KBM-7 (cell line): ENCODE measurements at regions not wholly inside any gene's neighbourhood (a gene's known extent, or its start where the extent isn't known, plus 50 kb on each side); places are given as distances from the start of the nearest gene placed in this dataset.

ENCODE experiments used
- DNase-seq: peaks from one replicate; pipeline ENCODE4 v3.0.0-alpha.2; 2015
- in situ Hi-C: fragments of 300-500 bp; cut with MboI; formaldehyde crosslinking; loops from 2 replicates; pipeline ENCODE4 v1.14.3; 2020; ENCODE audit warnings: low sequenced_read_pairs, low pct_unique_long_range_greater_than_20kb, mixed read lengths

DNA sequence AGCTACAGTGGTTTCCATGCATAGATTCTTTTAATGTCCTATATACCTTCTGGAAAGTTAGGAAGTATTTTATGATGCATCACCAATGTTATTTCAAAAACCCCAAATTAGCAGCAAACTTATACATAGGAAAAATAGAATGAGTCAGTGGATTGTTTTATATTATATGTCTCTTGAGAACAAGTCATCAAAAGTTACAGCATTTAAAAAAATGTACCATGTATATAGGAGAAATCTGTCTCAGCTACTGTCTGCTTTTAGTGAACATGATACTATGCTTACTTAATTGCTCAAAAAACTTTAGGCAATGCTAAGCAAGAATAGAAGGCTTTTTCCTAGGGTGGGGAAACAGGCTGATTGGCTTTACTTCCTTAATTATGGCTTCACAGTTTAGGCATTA is 365.3 kb downstream of the SAMD5 start:
- in situ Hi-C loops = no loop called here
- DNase-seq = no peak

DNA sequence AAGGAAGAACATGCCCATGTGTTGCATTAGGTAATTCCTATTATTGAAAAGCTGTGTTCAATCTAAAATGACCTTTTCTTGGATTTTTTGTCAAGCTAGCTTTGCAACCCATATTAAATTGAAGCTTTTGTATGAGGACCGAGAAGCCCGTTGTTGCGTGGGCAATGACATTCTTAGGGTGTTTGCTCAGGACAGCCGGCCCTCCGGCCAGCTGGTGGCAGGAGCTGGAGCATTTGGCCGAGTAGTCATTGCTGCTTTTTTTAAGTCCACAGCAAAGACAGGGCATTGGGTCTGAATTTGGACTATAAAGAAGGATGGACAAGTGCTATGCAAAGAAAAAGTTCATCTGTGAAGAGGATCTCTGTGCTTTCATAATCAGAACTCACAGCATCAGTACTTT is 365.8 kb downstream of the SAMD5 start:
- in situ Hi-C loops = no loop called here
- DNase-seq = no peak

DNA sequence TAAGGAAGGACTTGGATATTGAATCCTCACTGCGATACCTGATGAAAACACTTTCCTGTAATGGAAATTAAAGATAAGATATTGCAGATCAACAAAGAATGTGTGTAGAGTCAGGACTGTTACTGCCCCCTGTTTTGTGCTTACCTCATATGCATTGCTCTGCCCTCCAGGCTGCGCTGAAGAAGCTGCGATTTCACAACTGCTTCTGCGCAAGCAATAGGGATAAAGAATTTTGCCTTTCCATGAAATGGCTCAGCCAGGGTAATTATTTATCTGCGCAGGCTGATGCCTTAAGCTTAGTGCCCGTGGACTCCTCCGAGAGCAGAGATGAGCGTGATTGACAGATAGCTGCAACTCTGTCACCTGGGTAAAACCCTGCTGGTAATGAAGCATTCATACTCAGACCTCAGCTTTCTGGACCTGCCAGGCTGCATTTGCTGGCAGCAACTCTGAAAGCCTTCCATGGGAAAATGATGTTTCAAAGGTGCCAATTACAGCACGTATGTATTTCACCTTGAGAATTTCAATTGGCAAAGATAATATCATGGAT is 370.6 kb downstream of the SAMD5 start:
- no peak for DNase-seq
- in situ Hi-C loops = no loop called here

DNA sequence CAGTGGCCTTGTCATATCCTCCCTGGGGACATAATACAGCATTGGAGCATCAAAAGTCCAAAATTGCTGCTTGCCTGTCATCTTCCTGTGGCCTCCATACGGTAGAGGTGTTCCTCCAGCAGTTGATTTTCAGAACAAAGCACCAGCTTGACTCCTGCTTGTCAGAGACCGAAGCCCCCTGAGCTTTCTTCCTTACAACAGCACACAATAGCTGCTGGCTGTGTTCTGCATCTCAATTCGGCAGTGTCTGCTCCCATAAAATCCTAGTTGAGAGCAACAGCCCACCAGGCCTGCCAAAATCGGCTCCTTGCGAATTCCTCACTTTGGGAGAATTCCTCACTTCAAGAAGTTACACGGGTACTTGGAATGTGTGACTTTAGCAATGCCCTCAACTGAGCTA is 372.9 kb downstream of the SAMD5 start:
- no peak for DNase-seq
- in situ Hi-C loops = no loop called here

DNA sequence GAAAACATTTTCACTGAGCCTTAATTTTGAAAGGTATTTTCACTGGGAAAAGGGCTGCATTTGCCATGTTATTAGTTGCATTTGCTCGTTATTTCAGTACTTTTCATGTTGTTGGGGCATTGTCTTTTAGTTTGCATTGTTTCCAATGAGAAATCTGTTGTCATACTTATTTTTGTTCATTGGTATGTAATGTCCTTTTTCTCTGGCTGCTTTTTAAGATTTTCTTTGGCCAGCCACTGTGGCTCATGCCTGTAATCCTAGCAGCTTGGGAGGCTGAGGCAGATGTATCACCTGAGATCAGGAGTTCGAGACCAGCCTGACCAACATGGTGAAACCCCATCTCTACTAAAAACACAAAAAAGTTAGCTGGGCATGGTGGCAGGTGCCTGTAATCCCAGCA is 379.9 kb downstream of the SAMD5 start:
- no peak for DNase-seq
- in situ Hi-C loops = no loop called here

DNA sequence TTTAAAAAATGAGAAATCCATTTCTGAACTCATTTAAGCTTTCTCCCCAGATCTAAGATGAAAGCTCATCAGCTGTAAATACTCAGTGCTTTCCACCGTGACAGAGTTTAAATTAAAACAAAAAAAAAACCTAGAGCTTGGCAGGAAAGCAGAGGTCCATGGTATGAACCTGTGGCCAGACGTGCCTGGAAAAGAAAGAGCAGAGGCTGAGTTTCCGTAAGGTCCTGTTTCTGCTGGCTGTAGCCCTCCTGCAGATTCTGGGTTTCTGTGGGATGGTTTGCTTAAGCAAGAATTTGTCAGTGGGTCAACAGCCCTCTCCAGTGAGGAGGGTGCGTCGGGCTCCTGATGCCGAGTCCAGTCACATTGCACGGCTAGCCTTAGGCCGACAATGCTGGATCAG is 383.2 kb downstream of the SAMD5 start:
- in situ Hi-C loops = no loop called here
- DNase-seq = no peak

DNA sequence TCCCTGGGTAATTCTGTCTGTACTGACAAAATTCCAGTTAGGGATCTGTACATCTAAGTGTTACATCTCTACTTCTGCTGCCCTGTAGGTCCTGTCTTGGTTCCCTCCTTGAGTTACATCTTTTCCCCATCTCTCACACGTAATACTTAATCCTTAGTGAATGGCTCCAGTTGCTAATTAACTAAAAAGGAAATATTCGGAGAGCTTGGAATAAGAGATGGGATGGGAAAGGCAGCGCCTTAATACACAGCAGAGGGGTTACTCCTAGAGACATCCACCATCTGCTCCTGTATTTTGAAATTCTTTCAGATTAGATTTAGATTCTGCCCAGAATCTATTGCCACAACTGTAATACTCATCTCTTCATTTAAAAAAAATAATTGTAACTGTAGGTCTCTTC is 384.0 kb downstream of the SAMD5 start:
- in situ Hi-C loops = no loop called here
- no peak for DNase-seq

DNA sequence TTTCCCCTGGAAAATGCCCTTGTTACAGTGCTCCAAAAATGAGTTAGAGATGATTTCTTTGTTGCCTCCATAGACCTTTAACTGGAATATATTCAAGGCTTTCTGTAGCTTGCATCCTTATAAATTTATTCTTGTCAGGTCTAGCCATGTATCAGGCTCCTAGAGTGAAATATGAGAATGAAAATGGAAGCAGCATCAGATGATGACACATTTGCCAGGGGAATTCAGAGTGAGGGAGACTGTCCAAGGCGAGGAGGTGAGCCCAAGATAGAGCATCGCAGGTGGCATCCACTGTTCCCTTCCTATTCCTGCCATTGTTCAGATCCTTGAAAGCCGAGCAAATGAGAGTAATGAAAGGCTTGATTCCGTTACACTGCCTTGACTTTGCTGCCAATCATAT is 386.8 kb downstream of the SAMD5 start:
- DNase-seq = no peak
- in situ Hi-C loops = no loop called here

DNA sequence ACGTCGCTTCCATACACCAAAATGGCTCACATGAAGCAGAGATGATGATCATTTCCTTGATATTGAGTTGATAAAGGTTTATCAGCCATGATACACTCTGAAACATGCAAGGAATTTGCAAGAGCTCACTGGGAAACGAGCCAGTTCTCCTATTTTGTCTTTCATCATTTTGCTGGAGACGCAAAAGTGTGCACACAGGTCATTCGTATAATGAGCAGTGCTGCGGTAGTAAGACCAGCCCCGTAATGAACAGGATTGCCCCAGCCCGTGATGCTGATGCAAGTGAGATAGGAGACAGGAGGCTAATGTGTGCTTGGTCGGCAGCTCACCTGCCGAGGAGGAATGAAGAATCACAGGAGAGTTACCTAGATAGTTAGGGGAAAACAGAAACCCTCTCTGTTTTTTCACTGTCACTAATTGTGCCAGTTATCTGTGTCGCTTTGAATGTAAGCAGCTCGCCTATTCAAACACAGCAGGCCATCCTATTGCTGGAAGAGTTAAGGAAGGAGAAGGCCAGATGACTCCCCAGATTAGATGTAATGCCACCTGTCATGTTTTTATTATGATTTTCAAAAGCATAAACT is 391.8 kb downstream of the SAMD5 start:
- in situ Hi-C loops = no loop called here
- DNase-seq = no peak

DNA sequence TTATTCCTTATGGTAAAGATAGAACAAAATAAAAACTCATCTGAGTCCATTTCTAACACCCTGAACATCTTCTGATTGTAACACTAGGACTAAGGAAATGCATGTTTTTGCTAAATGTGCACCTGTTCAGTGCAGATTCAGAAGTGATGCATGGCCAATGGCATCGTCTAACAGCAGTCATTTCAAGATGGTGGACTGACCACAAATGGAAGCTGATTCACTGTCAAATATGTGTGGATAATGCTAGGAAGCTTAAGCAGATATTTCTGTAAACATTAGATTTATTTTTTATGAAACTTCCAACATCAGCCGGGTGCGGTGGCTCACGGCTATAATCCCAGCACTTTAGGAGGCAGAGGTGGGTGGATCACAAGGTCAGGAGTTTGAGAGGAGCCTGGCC is 394.8 kb downstream of the SAMD5 start:
- DNase-seq = no peak
- in situ Hi-C loops = no loop called here

DNA sequence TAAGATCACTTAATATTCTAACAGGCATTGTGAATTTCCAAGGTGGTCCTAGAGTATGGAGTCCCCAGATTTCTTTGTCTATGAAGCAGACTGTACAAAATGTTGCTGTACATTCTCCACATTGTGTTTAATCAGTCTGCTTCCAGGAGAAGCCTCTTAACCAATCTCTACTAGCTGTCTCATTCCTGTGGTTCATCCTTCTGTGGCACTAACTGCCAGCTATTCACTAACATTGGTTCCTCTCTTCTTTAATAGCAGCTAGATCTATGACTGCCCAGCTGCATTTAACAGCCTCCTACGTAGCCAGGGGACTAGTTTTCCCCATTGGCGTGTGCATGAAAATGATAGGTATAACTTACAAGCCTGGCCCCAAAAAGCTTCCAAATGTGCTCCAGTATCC is 395.4 kb downstream of the SAMD5 start:
- in situ Hi-C loops = no loop called here
- no peak for DNase-seq

DNA sequence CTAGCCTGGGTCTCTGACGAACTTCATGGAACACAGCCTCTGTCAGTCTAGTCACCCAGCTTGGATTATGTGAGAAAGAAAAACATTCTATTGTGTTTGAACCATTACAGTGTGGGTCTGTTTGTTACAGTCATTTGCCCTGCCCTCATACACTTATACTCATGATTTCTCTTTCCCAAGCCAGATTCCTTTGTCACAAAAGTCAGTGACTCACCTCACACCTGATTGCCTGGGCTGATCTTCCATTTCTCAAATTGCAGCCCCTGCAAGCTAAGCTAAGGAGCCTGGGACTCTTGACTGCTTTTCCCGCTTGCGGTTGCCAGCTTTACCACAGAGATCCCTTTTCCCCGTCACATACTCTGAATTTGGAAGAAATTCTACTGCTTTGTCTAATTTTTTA is 395.9 kb downstream of the SAMD5 start:
- DNase-seq = no peak
- in situ Hi-C loops = no loop called here

DNA sequence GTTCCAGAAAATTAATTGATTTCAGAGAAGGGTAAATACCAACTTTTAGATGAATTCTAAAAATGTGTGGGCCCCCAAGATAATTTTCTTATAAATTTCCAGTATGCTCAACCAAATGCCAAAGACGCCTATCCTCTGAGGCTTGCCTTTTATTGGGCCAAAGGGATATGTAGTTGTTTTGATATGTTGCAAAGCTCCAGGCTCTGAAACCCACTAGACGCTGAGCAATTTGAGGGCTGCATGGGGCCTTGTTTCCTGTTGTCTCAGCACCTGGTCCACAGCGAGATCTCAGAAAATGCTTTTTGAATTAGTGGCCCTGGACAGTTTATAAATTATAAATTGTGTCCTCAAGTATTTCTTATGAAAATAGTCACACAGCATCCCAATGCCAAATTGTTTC is 397.2 kb downstream of the SAMD5 start:
- in situ Hi-C loops = no loop called here
- no peak for DNase-seq

DNA sequence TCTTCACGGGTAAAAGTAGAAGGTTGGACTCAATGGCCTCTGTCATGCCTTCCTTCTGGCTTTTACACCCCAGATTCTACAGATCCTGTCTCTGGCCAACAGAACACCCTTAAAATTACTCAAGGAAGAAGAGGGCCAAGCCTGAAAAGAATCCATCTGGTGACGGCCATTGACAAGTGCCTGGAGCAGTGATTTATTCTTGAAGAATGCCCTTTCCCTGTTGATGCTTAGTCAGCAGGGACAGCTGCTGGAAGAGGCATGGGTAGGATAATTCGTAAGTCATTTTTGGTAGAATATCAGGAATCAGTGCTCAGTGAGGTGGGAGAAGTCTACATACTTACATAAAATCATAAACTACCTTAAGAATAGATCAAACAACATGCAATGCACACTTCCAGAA is 397.9 kb downstream of the SAMD5 start:
- no peak for DNase-seq
- in situ Hi-C loops = no loop called here

DNA sequence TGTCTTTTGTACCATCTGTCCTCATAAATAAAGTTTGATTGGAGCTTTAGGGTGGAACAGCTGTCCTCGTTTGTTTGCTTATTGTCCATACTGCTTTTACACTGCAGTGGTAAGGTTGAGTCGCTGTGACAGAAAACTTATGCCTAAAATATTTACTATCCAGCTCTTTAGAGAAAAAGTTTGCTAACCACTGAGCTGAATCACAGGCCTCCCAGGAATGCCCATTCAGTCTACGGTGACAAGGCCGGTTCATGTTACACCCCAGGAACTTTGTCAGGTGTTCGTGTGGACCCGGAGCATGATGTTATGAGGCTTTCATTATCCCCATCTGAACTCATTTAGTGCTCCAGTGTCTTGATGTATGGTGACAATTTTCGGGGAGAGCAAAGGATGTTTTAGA is 401.1 kb downstream of the SAMD5 start:
- in situ Hi-C loops = no loop called here

DNA sequence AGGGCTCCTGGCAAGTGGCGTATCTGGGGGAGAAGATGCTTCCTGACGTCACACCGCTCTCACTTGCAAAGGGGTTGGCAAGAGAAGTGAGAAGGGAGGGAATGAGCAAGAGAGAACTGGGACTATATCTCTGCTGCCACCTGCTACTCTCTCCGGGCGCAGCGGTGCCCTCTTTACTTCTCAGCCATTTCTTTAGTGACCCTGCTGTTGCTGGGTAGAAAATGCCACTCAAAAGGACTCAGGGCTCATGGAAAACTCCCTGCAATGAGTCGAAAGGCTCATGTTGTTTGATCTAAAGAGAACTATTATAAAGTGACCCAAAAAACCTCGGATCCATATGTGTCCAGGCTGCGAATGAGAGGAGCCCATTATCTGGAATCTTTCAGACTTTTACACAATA is 401.8 kb downstream of the SAMD5 start:
- in situ Hi-C loops = no loop called here
- DNase-seq = no peak

More for the DNA sequence above, 401.1 kb downstream of the SAMD5 start:
- DNase-seq = no peak

DNA sequence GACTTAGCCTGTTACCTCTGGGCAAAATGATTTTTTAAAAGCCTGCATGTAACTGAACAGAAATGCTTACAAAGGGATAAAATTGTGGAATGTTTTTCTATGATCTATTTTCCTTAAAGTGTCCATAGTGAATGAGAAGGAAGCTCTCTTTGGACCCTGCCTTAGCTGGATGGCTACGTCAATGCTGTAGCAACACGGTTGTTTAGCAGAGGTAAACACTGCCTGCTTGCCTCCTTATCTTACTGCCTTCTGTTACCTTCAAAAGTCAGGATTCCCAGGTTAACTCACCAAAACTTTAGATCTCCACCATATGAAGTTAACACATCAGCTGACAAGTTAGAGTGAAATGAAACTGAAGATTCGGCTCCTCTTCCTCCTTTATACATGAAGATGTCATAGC is 402.6 kb downstream of the SAMD5 start:
- no peak for DNase-seq
- in situ Hi-C loops = no loop called here

DNA sequence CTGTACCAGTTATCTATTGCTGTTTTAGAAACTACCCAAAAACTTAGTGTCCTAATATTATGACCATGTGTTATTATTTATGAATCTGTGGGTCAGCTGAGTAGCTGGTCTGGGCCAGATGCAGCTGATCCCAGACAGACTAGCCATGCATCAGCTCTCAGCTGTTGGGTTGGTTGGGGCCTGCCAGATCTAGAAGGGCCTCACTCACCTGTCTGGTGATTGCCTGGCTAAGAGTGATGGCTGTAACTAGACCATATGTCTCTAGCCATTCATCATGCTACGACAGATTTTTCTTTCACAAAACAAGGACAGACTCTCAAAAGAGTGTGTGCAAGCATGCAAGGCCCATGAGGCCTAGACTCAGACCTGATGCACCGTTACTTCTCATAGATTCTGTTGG is 403.2 kb downstream of the SAMD5 start:
- no peak for DNase-seq
- in situ Hi-C loops = no loop called here

DNA sequence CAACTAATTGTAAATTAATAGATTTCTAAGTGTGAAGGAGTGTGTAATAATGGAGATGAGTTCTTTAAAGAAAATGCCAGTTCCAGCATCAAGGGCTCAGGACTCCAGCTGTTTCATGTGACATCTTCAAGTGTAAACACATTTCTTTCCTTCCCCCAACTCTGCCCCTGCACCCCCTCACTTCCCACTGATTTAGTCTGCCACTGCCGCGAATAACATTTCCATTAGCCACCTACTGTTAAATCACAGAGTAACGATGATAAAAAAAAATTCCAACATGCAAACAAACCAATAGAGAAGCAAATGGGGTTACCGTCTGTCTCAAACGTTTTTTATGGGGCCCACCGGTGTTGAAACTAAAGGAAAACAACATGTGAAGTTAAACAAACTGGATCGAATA is 414.3 kb downstream of the SAMD5 start:
- DNase-seq = no peak
- in situ Hi-C loops = no loop called here

DNA sequence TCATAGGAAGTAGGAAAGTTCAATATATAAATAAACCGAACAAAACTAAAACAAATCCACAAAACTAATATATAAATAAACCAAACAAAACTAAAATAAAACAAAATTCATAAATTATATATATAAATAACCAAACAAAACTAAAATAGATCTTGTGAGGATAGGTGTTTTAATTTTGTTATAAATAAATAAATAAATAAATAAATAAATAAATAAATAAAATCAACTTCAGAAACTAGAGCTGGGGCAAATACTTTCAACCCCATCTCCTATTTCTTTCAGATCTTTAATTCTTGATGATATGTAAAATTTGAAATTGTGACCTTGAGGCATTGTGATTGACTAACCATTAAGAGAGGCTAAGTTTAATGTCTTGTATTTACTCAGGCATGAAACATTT is 416.1 kb downstream of the SAMD5 start:
- in situ Hi-C loops = no loop called here
- DNase-seq = no peak

DNA sequence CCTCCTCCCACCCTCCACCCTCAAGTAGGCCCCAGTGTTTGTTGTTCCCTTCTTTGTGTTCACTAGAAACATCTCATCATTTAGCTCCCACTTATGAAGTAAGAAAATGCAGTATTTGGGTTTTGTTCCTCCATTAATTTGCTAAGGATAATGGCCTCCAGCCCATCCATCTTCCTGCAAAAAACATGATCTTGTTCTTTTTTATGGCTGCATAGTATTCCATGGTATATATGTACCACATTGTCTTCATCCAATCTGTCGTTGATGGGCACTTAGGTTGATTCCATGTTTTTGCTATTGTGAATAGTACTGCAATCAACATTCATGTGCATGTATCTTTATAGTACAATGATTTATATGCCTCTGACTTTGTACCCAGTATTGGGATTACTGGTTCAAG is 416.8 kb upstream of the SASH1 start:
- in situ Hi-C loops = no loop called here
- no peak for DNase-seq

DNA sequence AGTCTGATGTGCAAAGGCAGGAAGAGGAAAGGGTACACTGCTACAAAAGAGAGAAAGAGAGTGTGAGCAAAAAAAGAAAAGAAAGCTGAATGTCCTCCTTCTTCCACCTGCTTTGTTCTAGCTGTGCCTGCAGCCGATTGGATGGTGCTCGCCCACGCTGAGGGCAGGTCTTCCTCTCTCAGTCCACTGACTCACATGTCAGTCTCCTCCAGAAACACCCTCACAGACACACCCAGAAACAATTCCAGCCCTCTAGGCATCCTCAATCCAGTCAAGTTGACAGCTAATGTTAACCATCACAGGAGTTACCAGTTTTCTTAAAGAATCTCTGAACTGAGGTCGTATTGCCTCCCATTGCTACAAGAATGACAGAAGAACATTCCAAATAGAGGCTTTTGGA is 411.9 kb upstream of the SASH1 start:
- no peak for DNase-seq
- in situ Hi-C loops = no loop called here
